ENCODE measurements at regions not wholly inside any gene's neighbourhood (a gene's known extent, or its start where the extent isn't known, plus 50 kb on each side); places are given as distances from the start of the nearest gene placed in this dataset.
"Not testable (repeated sequence)": the region's sequence is repeated elsewhere in the genome, so short reads cannot be mapped to it uniquely, and the experiment has no call there.

DNA sequence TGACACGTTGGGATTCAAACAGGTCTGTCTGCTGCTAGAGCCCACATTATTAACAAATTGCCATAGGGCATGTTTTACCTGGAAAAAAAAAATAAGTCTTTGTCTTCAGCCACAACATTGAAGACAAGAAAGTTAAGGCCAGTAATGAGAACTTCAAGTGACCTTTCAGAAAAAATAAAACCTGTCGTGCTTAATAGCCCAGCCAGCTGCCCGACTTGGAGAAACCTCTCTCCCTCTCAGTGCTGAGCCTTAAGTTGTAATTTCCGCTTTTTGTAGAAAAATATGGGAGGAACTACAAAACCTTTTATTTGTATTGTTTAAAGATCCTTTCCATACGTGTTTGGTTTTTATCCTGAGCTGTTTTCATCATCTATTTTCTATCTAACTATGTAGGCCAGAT lies 454.3 kb upstream of the SLITRK6 start:
- H3K27ac ChIP-seq; H3K9me3 ChIP-seq; in situ Hi-C loops (cut with MboI; ENCODE audit: low pct_ligation_motif_present in 1 of 4, low pct_unique_long_range_greater_than_20kb in 1 of 4, low sequenced_read_pairs in 3 of 4); intact Hi-C loops (cut with DNase I; ENCODE audit: low total_unique reads); H3K4me1 ChIP-seq; DNase-seq; H3K4me3 ChIP-seq; H3K27me3 ChIP-seq; H3K36me3 ChIP-seq: not testable (repeated sequence)
- no CpG with 5 or more reads among the region's 5 CpGs for WGBS, 2 donors (ENCODE audit: low coverage in 1 of 2)

DNA sequence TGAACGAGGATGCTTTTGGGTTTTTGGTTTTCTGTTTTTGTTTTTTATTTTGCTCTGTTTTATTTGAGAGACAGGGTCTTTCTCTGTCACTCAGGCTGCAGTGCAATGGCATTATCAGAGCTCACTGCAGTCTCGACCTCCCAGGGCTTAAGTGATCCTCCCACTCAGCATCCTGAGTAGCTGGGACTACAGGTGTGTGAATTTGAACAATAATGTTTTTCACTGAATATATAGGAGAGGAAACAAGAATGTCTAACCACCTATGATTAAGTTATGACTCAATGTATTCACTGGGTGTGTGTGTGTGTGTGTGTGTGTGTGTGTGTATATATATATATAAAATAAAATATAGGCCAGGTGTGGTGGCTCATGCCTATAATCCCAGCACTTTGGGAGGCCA lies 456.6 kb upstream of the SLITRK6 start:
- H3K4me1 ChIP-seq; DNase-seq; H3K9me3 ChIP-seq; H3K36me3 ChIP-seq; H3K4me3 ChIP-seq; in situ Hi-C loops (cut with MboI; ENCODE audit: low pct_ligation_motif_present in 1 of 4, low pct_unique_long_range_greater_than_20kb in 1 of 4, low sequenced_read_pairs in 3 of 4); H3K27me3 ChIP-seq; H3K27ac ChIP-seq; intact Hi-C loops (cut with DNase I; ENCODE audit: low total_unique reads): not testable (repeated sequence)
- no CpG with 5 or more reads among the region's 2 CpGs for WGBS, 2 donors (ENCODE audit: low coverage in 1 of 2)

DNA sequence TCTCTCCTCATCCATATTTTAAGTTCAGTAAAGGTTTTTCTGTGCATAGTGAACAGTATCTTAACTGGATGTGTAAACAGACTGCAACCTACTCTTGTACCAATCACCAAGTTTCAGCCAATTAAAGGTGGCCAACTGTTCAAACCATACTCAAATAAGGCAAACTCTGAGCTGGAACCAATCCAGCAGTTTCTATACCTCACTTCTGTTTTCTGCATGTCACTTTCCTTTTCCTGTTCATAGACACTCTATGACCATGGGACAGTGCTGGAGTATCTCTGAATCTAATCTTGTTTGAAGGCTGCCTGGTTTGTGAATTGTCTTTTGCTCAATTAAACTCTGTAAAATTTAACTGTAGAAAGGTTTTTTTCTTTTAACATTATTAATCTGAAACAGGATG lies 470.3 kb upstream of the SLITRK6 start:
- intact Hi-C loops (cut with DNase I; ENCODE audit: low total_unique reads), result no loop called here
- no peaks in the 10 kb centered on the region for H3K4me1 ChIP-seq
- no peaks in the 10 kb centered on the region for H3K27me3 ChIP-seq
- no peaks in the 10 kb centered on the region for H3K36me3 ChIP-seq
- no peak overlapping the region for H3K4me3 ChIP-seq
- in situ Hi-C loops (cut with MboI; ENCODE audit: low pct_ligation_motif_present in 1 of 4, low pct_unique_long_range_greater_than_20kb in 1 of 4, low sequenced_read_pairs in 3 of 4), result no loop called here
- no peaks in the 10 kb centered on the region for H3K9me3 ChIP-seq
- H3K27ac ChIP-seq, result no peak overlapping the region
- TF ChIP-seq POLR2AphosphoS5 (IDR thresholded peaks at IDR 0.05) (no peak), POLR2A (IDR thresholded peaks at IDR 0.05) (no peak), EP300 (IDR thresholded peaks at IDR 0.05; ENCODE audit: low read depth) (no peak)
- TF ChIP-seq, protein P1, sequence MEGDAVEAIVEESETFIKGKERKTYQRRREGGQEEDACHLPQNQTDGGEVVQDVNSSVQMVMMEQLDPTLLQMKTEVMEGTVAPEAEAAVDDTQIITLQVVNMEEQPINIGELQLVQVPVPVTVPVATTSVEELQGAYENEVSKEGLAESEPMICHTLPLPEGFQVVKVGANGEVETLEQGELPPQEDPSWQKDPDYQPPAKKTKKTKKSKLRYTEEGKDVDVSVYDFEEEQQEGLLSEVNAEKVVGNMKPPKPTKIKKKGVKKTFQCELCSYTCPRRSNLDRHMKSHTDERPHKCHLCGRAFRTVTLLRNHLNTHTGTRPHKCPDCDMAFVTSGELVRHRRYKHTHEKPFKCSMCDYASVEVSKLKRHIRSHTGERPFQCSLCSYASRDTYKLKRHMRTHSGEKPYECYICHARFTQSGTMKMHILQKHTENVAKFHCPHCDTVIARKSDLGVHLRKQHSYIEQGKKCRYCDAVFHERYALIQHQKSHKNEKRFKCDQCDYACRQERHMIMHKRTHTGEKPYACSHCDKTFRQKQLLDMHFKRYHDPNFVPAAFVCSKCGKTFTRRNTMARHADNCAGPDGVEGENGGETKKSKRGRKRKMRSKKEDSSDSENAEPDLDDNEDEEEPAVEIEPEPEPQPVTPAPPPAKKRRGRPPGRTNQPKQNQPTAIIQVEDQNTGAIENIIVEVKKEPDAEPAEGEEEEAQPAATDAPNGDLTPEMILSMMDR (IDR thresholded peaks at IDR 0.05), result no peak
- no peak for DNase-seq

DNA sequence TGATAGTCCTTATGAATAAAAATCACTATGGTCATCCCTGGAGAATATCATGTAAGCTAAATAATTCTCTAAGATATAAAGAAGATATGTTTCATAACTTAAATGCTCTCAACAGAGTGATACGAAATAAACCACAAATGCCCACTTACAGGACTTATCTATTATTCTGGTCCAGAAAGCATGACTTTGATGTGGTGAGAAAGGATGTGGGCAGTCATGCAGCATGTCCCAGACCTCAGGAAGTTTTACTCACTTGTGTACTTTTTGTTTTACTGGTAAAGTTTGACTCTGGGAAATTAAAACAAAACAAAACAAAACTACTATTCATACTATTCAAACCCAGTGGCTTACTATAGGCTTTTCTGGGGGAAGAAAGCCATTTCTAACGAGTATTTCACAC lies 483.2 kb upstream of the SLITRK6 start:
- H3K4me3 ChIP-seq, result no peak overlapping the region
- DNase-seq, result no peak
- no peaks in the 10 kb centered on the region for H3K27me3 ChIP-seq
- H3K36me3 ChIP-seq, result no peaks in the 10 kb centered on the region
- no peaks in the 10 kb centered on the region for H3K9me3 ChIP-seq
- H3K4me1 ChIP-seq, result no peaks in the 10 kb centered on the region
- in situ Hi-C loops (cut with MboI; ENCODE audit: low pct_ligation_motif_present in 1 of 4, low pct_unique_long_range_greater_than_20kb in 1 of 4, low sequenced_read_pairs in 3 of 4) (no loop called here), intact Hi-C loops (cut with DNase I; ENCODE audit: low total_unique reads) (no loop called here)
- no peak overlapping the region for H3K27ac ChIP-seq
- TF ChIP-seq POLR2A (IDR thresholded peaks at IDR 0.05) (no peak), EP300 (IDR thresholded peaks at IDR 0.05; ENCODE audit: low read depth) (no peak), POLR2AphosphoS5 (IDR thresholded peaks at IDR 0.05) (no peak)
- TF ChIP-seq, protein P1 (IDR thresholded peaks at IDR 0.05), result no peak
- 0 to 7% methylated on average over 2 of the region's 2 CpGs for WGBS, 2 donors (ENCODE audit: low coverage in 1 of 2)

DNA sequence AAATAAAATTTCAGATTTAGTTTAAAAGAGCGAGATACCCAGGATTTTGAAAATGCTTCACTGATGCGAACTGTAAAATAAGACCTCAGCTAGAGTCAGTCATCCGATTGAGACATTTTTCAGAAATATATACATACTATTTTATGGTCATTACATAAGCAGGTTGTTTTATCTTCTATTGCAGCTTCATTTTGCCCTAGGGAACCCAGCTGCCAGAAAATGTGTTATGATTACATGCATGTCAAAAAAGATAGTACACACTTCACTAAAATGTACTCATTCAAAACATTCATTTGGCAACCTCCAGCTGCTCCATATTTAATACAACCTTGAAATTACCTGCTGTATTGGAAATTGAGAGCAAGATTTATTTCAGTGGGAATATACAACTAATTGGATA lies 483.8 kb upstream of the SLITRK6 start:
- DNase-seq, result no peak
- intact Hi-C loops (cut with DNase I; ENCODE audit: low total_unique reads) (no loop called here), in situ Hi-C loops (cut with MboI; ENCODE audit: low pct_ligation_motif_present in 1 of 4, low pct_unique_long_range_greater_than_20kb in 1 of 4, low sequenced_read_pairs in 3 of 4) (no loop called here)
- Histone ChIP-seq H3K4me1 (no peaks in the 10 kb centered on the region), H3K4me3 (no peak overlapping the region), H3K9me3 (no peaks in the 10 kb centered on the region), H3K36me3 (no peaks in the 10 kb centered on the region), H3K27ac (no peak overlapping the region), H3K27me3 (no peaks in the 10 kb centered on the region)
- 80 to 91% methylated on average over 3 of the region's 3 CpGs for WGBS, 2 donors (ENCODE audit: low coverage in 1 of 2)
- TF ChIP-seq POLR2A (IDR thresholded peaks at IDR 0.05) (no peak), POLR2AphosphoS5 (IDR thresholded peaks at IDR 0.05) (no peak), EP300 (IDR thresholded peaks at IDR 0.05; ENCODE audit: low read depth) (no peak)
- TF ChIP-seq, protein P1 (IDR thresholded peaks at IDR 0.05), result no peak

All from transverse colon (tissue), 4 donors.